ENCODE measurements at regions not wholly inside any gene's neighbourhood (a gene's known extent, or its start where the extent isn't known, plus 50 kb on each side); places are given as distances from the start of the nearest gene placed in this dataset.

- TF ChIP-seq CTCF (IDR thresholded peaks at IDR 0.05; ENCODE audit: low read depth, low read length), result no peak
- TF ChIP-seq EZH2phosphoT487 (IDR thresholded peaks at IDR 0.05; ENCODE audit: low read depth), result no peak
These were observed 125.5 kb downstream of the ANKRD60 start for GRCh38 chr20:58102744-58103516.
